ENCODE measurements at regions not wholly inside any gene's neighbourhood (a gene's known extent, or its start where the extent isn't known, plus 50 kb on each side); places are given as distances from the start of the nearest gene placed in this dataset.
"Not testable (repeated sequence)": the region's sequence is repeated elsewhere in the genome, so short reads cannot be mapped to it uniquely, and the experiment has no call there.

- no peaks in the 10 kb centered on the region for H3F3A ChIP-seq (ENCODE audit: low read depth)
- H3K4me2 ChIP-seq (ENCODE audit: low read depth, low read length, poor library complexity, severe bottlenecking), result no peak overlapping the region
- TF ChIP-seq EZH2phosphoT487 (IDR thresholded peaks at IDR 0.05; ENCODE audit: borderline replicate concordance) (no peak), CTCF (conservative IDR thresholded peaks at IDR 0.05; ENCODE audit: low read length) (no peak)
- no peaks in the 10 kb centered on the region for H3K27me3 ChIP-seq (ENCODE audit: insufficient read depth, low read length, poor library complexity, severe bottlenecking)
- H3K9ac ChIP-seq (ENCODE audit: low read depth, low read length, poor library complexity, severe bottlenecking), result no peak overlapping the region
- no peaks in the 10 kb centered on the region for H3K9me2 ChIP-seq (replicated peaks; ENCODE audit: low read depth, low read length)
- H3K79me2 ChIP-seq (ENCODE audit: insufficient read depth, low read length), result no peaks in the 10 kb centered on the region
- H2AFZ ChIP-seq (ENCODE audit: low read length), result no peak overlapping the region
- H3K9me3 ChIP-seq (ENCODE audit: insufficient read depth, low read depth, low read length), result no peaks in the 10 kb centered on the region
- no peaks in the 10 kb centered on the region for H3K4me1 ChIP-seq (ENCODE audit: insufficient read depth, low read length, poor library complexity, severe bottlenecking)
- H3K4me3 ChIP-seq (ENCODE audit: low read length, poor library complexity, severe bottlenecking), result no peak overlapping the region
- no peaks in the 10 kb centered on the region for H4K20me1 ChIP-seq (ENCODE audit: insufficient read depth, low read length, poor library complexity, severe bottlenecking)
- no peaks in the 10 kb centered on the region for H3K36me3 ChIP-seq (ENCODE audit: insufficient read depth, low read length)
Observed at GRCh38 chr9:73294336-73294735, 142.7 kb downstream of the ANXA1 start.

- H3K4me2 ChIP-seq (ENCODE audit: low read depth, low read length, poor library complexity, severe bottlenecking), result no peak overlapping the region
Observed at GRCh38 chr9:73325983-73326382, 174.3 kb downstream of the ANXA1 start.

GRCh38 chr9:73327149-73327548 lies 175.5 kb downstream of the ANXA1 start:
- H3K4me3 ChIP-seq (ENCODE audit: low read length, poor library complexity, severe bottlenecking), result no peak overlapping the region
- no peak overlapping the region for H3K4me2 ChIP-seq (ENCODE audit: low read depth, low read length, poor library complexity, severe bottlenecking)
- H3K79me2 ChIP-seq (ENCODE audit: insufficient read depth, low read length), result no peaks in the 10 kb centered on the region
- no peaks in the 10 kb centered on the region for H3K4me1 ChIP-seq (ENCODE audit: insufficient read depth, low read length, poor library complexity, severe bottlenecking)
- H3K9me3 ChIP-seq (ENCODE audit: insufficient read depth, low read depth, low read length), result no peaks in the 10 kb centered on the region
- no peaks in the 10 kb centered on the region for H3K36me3 ChIP-seq (ENCODE audit: insufficient read depth, low read length)
- no peaks in the 10 kb centered on the region for H3K9me2 ChIP-seq (replicated peaks; ENCODE audit: low read depth, low read length)
- H3F3A ChIP-seq (ENCODE audit: low read depth), result no peaks in the 10 kb centered on the region
- H4K20me1 ChIP-seq (ENCODE audit: insufficient read depth, low read length, poor library complexity, severe bottlenecking), result no peaks in the 10 kb centered on the region
- H2AFZ ChIP-seq (ENCODE audit: low read length), result no peak overlapping the region
- H3K27me3 ChIP-seq (ENCODE audit: insufficient read depth, low read length, poor library complexity, severe bottlenecking), result no peaks in the 10 kb centered on the region
- no peak overlapping the region for H3K9ac ChIP-seq (ENCODE audit: low read depth, low read length, poor library complexity, severe bottlenecking)
- TF ChIP-seq EZH2phosphoT487 (IDR thresholded peaks at IDR 0.05; ENCODE audit: borderline replicate concordance) (no peak), CTCF (conservative IDR thresholded peaks at IDR 0.05; ENCODE audit: low read length) (no peak)

More at GRCh38 chr9:73325983-73326382, 174.3 kb downstream of the ANXA1 start:
- no peaks in the 10 kb centered on the region for H3K9me2 ChIP-seq (replicated peaks; ENCODE audit: low read depth, low read length)
- H3K9ac ChIP-seq (ENCODE audit: low read depth, low read length, poor library complexity, severe bottlenecking), result no peak overlapping the region
- H3K9me3 ChIP-seq (ENCODE audit: insufficient read depth, low read depth, low read length), result no peaks in the 10 kb centered on the region
- no peaks in the 10 kb centered on the region for H3K36me3 ChIP-seq (ENCODE audit: insufficient read depth, low read length)
- no peaks in the 10 kb centered on the region for H3K27me3 ChIP-seq (ENCODE audit: insufficient read depth, low read length, poor library complexity, severe bottlenecking)
- H4K20me1 ChIP-seq (ENCODE audit: insufficient read depth, low read length, poor library complexity, severe bottlenecking), result no peaks in the 10 kb centered on the region
- TF ChIP-seq EZH2phosphoT487 (IDR thresholded peaks at IDR 0.05; ENCODE audit: borderline replicate concordance) (no peak), CTCF (conservative IDR thresholded peaks at IDR 0.05; ENCODE audit: low read length) (no peak)
- no peaks in the 10 kb centered on the region for H3F3A ChIP-seq (ENCODE audit: low read depth)
- no peak overlapping the region for H3K4me3 ChIP-seq (ENCODE audit: low read length, poor library complexity, severe bottlenecking)
- H3K79me2 ChIP-seq (ENCODE audit: insufficient read depth, low read length), result no peaks in the 10 kb centered on the region
- H3K4me1 ChIP-seq (ENCODE audit: insufficient read depth, low read length, poor library complexity, severe bottlenecking), result no peaks in the 10 kb centered on the region
- no peak overlapping the region for H2AFZ ChIP-seq (ENCODE audit: low read length)

GRCh38 chr9:73337182-73337581 lies 185.5 kb downstream of the ANXA1 start:
- H2AFZ ChIP-seq (ENCODE audit: low read length); H3K4me2 ChIP-seq (ENCODE audit: low read depth, low read length, poor library complexity, severe bottlenecking); H3K4me1 ChIP-seq (ENCODE audit: insufficient read depth, low read length, poor library complexity, severe bottlenecking); H3K27me3 ChIP-seq (ENCODE audit: insufficient read depth, low read length, poor library complexity, severe bottlenecking); H3K9me3 ChIP-seq (ENCODE audit: insufficient read depth, low read depth, low read length); H3K79me2 ChIP-seq (ENCODE audit: insufficient read depth, low read length); H4K20me1 ChIP-seq (ENCODE audit: insufficient read depth, low read length, poor library complexity, severe bottlenecking); H3K9me2 ChIP-seq (replicated peaks; ENCODE audit: low read depth, low read length); H3K9ac ChIP-seq (ENCODE audit: low read depth, low read length, poor library complexity, severe bottlenecking); H3F3A ChIP-seq (ENCODE audit: low read depth); H3K4me3 ChIP-seq (ENCODE audit: low read length, poor library complexity, severe bottlenecking); H3K36me3 ChIP-seq (ENCODE audit: insufficient read depth, low read length): not testable (repeated sequence)

Measured in Loucy (cell line).